Astrocyte of the hippocampus (primary cell): ENCODE measurements at regions not wholly inside any gene's neighbourhood (a gene's known extent, or its start where the extent isn't known, plus 50 kb on each side); places are given as distances from the start of the nearest gene placed in this dataset.
A peak's percentile ranks its signal among the peaks of the same experiment; 100 is the strongest.

Experiments
- DNase-seq: peaks from one replicate; pipeline ENCODE4 v3.0.0; 2011; ENCODE audit warnings: low read depth, low spot score

DNA sequence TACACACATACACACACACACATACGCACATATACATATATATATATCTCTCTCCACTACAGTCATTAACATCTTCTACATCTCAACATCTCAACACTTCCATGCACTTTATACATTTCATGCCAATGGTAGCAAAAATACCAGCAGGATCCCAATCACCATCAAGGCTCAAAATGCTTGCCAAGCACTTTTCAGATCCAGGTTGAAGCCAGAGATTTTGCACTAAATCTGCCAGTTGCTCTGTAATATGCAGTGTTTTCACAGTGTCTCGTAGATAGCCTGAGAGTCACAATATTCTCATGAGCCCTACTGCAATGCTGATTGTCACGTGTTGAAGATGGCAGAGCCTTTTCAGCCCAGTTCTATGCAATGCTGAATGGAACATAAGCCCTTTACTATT, 1140.9 kb upstream of the C9orf72 start:
- no peak for DNase-seq

DNA sequence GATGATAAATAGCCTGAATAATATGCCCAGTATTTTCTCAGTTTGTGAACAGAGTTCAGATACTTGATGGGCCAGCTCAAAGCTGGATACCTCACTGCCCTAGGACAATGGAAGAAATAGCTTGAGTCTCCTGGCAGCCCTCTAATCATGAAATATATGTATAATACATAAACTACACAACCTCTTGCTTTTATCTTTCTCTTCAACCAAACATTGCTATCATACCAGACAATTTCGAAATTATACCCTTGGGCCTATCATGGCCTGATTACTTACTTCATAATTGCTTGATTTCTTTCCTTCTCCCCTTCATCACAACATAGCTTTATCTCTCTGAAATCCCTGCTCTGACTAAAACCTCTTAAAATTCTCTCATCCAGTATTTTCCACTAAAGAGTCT, 1144.9 kb upstream of the C9orf72 start:
- no peak for DNase-seq

DNA sequence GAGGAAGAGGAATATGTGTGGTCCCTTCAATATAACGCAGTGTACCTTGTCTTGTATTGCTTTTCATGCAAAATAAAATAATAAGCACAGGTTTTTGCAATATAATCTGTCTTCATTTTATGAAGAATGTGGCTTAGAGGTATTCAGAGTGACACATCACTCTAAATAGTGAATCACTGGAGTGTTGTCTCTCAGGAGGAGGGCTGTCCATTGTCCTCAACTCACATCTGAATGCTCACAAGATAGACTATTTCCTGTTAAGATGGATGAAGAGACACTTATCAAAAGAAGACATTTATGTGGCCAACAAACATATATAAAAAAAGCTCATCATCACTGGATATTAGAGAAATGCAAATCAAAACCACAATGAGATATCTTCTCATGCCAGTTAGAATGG, 1147.5 kb upstream of the C9orf72 start:
- no peak for DNase-seq

DNA sequence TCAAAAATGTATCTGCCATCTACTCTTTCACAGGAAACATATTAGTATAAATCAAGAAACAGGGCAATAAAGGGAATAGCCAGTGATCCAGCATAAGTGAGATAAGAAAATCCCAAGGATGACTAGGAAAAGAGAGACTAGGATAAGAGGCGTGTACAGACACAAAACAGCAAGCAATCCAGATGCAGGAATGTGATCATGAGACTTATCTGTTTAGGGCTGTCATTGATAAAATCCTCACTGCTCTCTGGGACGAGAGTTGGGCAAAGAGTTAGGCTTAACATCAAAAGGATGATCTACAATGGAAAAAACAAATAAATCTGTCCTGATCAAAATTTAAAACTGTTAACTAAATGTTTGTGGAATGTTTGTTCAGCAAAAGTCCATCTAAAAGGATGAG, 1156.8 kb upstream of the C9orf72 start:
- no peak for DNase-seq

DNA sequence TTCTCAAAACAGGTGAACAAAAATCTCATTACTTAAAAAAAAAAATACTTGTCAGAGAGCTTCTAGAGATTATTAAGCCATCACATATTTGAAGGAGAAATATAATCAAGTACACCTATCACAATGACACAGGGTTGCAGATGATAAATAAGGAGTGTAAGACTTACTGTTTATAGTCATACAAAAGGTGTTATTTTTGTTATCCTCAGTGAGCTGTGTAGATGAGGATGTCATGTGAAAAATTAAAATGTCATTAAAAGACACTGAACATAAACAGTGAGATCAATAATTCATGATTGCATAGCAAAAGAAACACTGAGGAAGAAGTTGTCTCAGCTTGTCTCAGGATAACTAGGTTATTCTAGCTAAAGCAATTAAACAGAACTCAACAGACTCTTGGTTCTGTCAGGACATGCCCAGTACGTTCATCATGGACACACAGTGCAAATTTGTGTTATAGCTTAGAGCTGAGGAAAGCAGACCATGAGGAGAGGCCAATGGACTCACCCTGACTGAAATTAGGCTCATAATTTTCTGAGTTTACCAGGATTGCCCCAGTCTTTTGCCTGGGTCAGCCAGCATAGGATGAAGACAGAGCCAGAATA, 1162.6 kb upstream of the C9orf72 start:
- DNase-seq: no peak

DNA sequence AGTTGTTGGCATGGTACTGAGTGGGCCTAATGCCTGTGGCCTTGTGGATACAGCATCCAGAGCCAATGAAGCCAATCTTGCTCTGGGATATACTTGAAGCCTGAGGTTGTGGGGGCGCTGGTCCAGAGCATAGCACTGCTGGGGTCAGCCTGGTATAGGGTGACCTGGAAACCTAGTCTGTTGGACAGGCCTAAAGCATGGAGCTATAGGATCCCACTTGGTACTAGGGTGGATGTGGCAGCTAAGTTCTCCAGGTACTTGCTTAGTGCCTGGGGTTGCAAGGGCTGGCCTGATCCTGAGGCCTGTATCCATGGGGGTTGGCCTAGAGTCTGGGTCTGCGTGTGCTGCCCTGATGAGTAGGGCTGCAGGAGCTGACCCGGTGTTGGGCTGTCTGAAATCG, 1168.2 kb upstream of the C9orf72 start:
- no peak for DNase-seq

DNA sequence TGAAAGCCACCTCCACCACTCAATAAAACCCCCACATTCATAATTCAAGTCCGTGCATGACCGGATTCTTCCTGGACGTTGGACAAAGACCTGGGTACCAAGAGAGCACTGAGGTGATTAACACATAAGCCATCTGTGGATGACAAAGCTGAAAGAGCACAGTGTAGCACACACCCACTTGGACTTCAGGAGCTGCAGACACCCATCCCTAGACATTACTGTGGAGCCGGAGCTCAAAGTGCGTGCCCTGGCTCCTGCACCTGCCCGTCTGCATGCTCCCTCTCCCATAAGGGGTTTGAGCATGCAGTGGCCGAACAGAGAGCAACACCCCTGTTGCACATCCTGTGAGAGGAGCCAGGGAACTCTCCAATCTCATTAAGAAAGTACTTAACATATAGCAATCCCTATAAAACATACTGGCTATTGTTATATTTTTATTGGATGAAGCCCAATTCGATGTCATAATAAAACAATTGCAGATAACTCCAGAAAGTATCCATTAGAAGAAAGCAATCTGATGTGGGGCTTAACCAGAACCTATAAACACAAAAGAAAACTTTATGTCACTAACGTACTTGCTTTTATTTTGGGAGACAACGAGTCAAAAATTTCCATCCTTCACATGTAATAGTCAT, 1174.2 kb upstream of the C9orf72 start:
- no peak for DNase-seq

DNA sequence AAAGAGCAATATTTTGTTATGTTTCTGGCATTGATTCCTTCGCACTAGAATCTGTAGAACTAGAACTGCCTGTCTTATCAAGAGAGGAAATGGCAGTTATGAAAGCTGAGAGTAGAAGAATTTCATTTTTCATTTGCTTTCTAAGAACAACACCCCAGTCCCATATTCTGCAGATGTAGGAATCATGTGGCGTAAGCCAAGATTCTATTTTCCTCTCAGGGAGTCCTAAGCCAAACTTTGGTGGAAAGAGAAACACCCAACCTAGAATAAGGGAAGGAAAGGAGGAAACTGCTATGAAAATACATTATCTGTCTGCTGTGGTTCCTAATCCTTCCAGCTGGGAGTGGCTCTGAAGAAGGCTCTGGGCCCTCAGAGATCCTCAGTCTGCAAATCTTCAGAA, 1176.9 kb upstream of the C9orf72 start:
- DNase-seq: no peak

DNA sequence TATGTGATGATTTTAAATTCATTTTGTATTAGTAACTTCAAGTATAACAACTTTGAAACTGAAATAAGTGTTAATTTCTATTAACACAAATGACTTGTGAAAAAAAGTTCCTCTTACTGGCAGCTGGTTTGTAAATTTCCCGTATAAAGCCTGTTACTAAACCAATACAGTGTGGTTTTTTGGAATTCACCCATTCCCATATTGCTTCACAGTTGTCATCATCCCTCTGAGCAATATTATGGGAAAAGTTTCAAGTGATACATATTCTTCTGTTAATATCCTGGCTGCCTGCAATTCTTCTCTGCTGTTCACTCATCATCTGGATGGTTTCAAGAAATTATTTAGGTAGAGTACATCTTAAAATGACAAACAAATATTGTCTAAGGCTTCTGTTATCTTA, 1185.1 kb upstream of the C9orf72 start:
- no peak for DNase-seq

DNA sequence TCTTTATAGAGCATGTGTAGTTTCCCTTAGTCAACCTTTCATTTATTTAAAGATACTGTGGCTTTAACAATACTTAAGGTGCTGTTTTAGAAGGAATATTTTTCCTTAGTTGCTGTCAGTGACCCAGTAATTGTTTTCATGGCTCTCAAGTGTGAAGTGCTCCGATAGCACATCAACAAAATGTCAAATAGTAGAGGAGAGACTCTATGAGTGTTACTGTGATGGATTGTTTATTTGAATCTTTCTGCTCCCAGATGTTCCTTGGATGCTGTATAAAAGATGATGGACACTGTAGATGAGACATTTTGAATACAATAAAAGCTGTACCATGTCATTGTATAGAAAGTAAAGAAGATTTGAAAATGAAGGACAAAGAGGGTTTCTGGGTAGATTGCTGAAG, 1185.7 kb upstream of the C9orf72 start:
- DNase-seq: no peak

DNA sequence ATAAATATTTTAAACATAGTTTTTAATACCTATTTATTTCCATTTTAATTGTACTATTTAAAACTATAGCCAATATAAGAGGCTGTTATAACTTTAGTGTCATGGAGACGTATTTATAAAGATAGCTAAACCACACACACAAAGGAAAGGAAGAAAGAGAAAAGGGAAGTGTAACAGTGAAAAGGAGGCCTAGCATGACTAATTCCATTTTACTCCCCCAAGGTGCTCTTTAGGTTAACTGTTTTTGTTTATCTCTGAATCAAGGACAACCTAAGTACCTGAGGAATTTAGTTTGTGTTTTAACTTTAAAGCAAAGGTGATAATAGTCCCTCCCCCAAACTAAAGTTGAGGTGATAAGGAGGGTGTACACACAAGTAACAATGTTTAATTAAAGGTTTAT, 1188.9 kb upstream of the C9orf72 start:
- DNase-seq: no peak

DNA sequence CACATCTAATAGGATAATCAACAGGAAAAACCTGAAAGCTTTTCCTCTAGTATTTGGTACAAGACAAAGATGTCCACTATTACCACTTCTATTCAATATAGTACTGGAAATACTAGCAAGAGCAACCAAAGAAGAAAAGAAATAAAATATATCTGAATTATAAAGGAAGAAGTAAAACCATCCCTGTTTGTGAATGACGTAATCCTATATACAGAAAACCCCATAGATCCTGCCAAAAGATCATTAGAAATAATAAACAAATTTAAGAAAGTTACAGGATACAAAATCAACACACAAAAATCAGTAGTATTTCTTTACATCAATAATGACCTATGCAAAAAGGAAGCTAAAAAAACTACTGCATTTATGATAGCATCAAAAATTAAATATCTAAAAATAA, 1191.3 kb upstream of the C9orf72 start:
- DNase-seq: no peak

DNA sequence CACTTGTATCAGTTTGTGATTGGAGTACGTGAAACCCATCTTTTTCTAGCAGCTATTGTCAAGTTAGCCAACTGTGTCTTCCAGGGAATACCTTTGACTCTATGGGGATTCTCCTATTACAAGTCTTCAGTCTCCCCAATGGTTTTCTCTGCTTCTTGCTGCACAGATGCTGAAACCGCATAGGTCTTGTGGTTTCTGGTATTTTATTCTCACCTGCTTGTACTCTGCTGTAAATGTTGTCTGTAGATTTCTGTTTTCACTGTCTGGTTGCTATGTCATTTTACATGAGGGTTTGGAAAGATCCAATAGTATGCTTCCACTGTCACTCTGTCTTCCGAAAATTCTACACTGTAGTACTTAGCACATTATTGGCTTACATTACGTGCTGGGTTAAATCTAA, 1196.9 kb upstream of the C9orf72 start:
- DNase-seq: no peak

DNA sequence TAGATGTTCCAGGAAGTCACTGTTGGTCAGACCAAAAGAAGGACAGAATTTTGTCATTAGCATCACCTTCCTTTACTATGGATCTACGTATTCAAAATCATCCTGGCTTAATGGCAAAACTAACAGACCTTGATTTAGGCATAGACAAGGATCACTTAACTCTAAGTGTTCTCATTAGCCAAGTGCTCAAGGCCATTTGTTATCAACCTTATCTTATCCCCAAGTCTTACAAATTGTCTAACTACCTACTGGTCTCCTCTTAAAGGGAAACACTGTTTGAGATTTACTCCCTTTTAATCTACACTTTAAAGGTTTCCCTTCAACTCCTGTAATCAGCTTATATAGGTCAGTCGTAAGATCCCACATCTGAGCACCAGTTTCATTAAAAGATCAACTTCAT, 1197.5 kb upstream of the C9orf72 start:
- no peak for DNase-seq

DNA sequence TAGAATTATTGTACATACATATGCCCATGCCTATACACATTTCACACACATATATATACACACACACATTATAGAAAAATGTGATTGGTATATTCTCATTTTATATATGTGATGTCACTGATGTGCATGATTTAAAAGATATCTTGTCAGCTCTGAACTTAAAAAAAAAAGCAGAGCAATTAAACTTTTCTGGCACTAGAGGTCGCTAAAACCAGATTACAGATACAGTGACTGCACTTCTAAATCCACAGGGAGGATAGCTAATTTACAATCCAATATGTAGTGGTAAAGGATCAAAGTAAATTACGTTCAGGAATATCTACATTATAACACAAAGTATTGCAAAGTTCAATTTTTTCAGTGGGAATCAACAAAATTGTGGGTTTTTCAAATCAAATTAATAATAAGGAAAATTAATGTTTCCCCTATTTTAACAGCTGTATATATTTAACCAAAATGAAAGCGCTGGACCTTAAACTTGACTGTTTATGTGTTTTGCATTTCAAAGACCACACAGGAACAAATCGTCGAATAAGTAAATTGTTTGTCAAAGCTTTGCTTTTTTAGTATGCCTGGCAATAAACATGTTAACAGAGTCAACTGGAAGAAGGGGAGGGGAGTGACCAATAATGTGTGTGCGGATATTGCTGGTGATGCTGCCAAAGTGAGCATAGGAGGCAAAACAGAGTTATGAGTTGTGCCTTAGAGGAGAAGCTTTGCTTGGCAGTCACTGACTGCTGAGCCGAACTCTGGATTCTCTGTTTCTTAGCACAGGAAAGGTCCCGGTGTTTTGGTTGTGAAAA, 1201.4 kb upstream of the C9orf72 start:
- DNase-seq: peak; percentile 49

DNA sequence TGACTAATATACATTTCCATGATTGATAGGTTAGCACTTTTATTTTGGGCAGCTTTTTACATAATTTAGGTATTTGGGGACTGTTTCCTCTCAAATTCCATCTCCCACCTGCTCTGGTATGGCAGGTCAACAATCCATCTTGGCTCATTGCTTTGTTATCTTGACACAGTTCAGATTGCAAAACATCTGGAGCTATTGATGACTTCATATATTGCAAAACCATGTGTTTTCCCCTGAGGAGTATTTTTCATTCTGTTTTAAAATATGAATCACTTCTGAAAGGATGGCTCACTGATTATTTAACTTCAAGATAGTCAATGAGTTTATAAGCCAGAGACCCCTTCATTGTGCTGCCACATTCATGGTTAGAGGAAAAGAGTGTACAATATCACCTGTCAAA, 1206.0 kb upstream of the C9orf72 start:
- DNase-seq: no peak

DNA sequence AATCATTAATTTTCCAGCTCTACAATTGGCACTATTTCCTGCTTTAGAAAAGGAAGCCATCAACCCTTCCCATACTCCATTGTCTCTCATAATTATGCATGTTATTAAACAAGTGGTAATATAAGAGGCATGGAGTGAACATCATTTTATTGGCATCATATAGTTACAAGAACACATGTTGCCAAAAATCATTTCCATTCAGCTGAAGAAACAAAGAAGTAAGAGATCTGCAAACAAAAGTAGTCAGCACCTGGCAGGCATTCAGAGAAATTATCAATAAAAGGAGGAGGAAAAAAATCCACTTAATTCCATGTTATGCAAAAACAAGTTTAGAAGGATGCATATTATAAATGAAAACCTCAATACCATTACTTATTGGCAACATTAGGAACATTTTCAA, 1208.2 kb upstream of the C9orf72 start:
- no peak for DNase-seq

DNA sequence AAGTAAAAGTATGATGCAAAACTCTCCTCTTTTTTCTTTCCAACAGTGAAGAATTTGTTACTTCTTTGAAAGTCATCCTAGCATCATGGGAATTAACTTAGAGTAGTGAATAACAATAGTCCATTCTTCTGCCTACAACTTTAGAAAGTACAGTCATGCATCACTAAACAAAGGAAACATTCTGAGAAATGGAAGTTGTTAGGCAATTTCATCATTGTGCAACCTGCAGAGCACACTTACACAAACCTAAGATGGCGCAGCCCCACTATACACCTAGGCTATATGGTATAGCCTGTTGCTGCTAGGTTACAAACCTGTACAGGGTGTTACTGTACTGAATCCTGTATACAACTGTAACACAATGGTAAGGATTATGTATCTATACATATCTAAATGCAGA, 1209.3 kb upstream of the C9orf72 start:
- no peak for DNase-seq

DNA sequence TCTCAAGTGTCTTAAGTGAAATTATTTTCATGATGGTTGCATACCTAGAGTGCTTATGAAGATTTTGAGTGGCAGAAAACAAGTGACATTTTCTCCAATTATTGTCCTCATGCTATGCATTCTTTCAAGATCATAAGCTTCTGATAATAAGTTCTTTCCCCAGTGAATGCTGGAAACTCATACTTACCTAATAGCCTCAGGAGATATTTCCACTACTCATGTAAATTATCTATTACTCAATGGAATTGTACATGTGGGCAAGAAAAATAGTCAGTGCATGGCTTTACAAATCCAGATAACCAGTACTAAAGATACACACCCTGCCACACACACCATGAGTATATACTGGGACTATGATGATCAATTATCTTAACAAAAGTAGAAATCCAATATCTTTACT, 1219.4 kb upstream of the C9orf72 start:
- no peak for DNase-seq

DNA sequence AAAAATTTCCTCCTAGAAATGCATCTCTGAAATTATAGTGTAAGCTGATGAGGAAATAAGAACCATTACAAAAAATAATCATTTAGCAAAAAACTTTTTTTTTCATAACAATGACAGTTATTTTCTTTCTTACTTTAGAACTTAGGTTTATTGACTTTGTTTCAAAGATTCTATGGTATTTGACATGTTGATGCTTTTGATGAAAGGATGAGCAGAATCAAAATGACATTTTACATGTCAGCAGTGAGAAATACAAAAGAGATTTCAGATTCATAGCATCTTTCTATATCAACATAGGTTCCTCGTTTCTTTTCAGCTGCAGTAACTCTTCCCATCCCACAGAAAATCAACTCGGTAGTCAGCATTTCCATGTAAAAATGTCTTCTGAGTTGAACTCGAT, 1226.6 kb upstream of the C9orf72 start:
- no peak for DNase-seq

DNA sequence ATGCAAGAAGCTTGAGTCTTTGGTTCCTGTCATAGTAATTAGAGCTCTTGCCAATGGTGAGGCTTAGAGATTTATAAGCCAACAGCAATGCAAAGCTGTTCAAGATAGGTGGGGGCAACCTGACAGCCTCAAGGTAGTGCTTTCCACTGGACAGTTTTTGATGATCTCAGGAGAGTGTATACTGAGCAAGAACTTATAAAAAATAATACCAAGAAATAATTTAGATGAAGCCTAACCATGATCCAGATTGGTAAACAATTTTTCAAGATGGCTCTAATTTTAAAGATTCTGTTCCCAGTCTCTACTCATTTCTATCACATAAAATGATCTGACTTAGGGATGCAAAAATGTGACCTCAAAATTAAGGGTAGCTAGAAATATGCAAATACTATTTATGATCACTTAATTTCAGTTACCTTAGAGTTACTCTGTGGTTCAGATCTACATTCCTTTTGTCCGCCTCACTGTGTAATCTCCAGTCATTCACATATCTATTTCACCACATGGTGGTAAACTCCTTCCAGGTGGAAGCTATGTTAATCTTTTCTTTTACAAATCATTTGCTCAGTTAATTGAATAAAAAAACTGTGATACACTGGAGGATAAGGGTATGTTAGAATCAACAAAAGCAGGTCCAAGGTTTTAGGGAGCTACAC, 1228.0 kb upstream of the C9orf72 start:
- peak; percentile 53 for DNase-seq

DNA sequence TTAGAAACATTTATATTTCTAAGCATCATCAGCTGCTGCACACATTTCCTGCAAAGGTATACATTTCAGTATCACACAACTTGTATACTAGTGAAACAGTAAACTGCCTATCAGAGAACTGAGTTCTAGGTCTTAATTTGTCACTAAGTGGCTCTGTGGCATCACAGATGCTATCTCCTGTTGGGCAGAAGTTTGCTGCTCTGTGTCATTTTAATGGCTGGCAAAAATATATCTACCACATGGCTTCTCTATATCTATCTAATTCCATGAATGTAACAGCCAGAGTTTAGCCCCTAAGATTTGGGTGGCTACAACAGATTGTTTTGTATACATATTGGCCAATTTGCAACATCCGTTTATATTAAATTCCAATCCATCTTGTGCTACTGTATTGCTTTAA, 1231.9 kb upstream of the C9orf72 start:
- DNase-seq: no peak

DNA sequence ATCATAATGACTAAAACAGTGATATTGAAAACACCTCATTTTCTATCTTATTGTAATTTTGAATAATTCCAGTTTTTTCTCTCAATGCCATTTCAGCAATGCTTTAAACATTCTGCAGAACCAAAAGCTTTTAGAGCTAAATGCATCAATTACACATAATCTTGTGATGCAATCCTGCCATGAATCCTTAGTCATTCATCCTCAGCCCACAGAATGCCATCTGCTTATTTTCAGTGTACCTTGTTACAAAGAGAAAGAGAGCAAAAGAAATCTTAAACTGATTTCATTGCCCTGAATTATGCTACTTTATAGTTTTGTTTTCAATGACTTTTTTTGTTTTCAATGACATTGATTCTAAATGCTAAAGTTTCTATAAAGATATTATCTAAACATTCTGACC, 1234.8 kb upstream of the C9orf72 start:
- peak; percentile 53 for DNase-seq
